GM12892 (cell line): ENCODE measurements at regions not wholly inside any gene's neighbourhood (a gene's known extent, or its start where the extent isn't known, plus 50 kb on each side); places are given as distances from the start of the nearest gene placed in this dataset.

Source experiments
- POLR2A ChIP-seq: IDR thresholded peaks from 2 replicates; pipeline ENCODE4 v1.6.1; 2011; ENCODE audit warnings: low read depth, low read length, control low read depth
- POLR2AphosphoS5 ChIP-seq: IDR thresholded peaks from 2 replicates; pipeline ENCODE4 v1.6.1; 2011; ENCODE audit warnings: low read depth, low read length, control low read depth
- TAF1 ChIP-seq: IDR thresholded peaks from 2 replicates; pipeline ENCODE4 v1.6.1; 2011; ENCODE audit warnings: low read depth, mild to moderate bottlenecking, control low read depth, low read length, borderline replicate concordance

GRCh38 chr16:65185241-65185778 lies 63.4 kb upstream of the CDH11 start:
- TF ChIP-seq POLR2A (no peak), POLR2AphosphoS5 (no peak), TAF1 (no peak)
